KMS-11 (cell line): ENCODE measurements at regions not wholly inside any gene's neighbourhood (a gene's known extent, or its start where the extent isn't known, plus 50 kb on each side); places are given as distances from the start of the nearest gene placed in this dataset.

Source experiments
- H2AFZ ChIP-seq: fragments of 200-600 bp; sonication (generic); 2 replicates; pipeline ENCODE4 v1.6.1; 2016; ENCODE audit warnings: antibody characterized with exemption, mixed run types, low read depth
- H3K27ac ChIP-seq: fragments of 200-600 bp; sonication (generic); 2 replicates; pipeline ENCODE4 v1.6.1; 2016; ENCODE audit warnings: mild to moderate bottlenecking, mixed run types
- H3K27me3 ChIP-seq: fragments of 200-600 bp; sonication (generic); 2 replicates; pipeline ENCODE4 v1.6.1; 2017; ENCODE audit warnings: mild to moderate bottlenecking, low read depth, mixed run types, moderate library complexity; ENCODE audit not compliant: insufficient read depth
- H3K36me3 ChIP-seq: fragments of 200-600 bp; sonication (generic); 2 replicates; pipeline ENCODE4 v1.6.1; 2017; ENCODE audit warnings: mild to moderate bottlenecking, mixed run types; ENCODE audit not compliant: insufficient read depth
- H3K4me1 ChIP-seq: fragments of 200-600 bp; sonication (generic); 2 replicates; pipeline ENCODE4 v1.6.1; 2016; ENCODE audit warnings: mild to moderate bottlenecking, low read depth, mixed run types; ENCODE audit not compliant: poor library complexity, severe bottlenecking
- H3K4me2 ChIP-seq: fragments of 200-600 bp; sonication (generic); 2 replicates; pipeline ENCODE4 v1.7.0; 2016; ENCODE audit warnings: mild to moderate bottlenecking, mixed run types
- H3K4me3 ChIP-seq: fragments of 200-600 bp; sonication (generic); IDR thresholded peaks from 2 replicates; pipeline ENCODE4 v1.6.1; 2017; ENCODE audit warnings: low read depth, low read length, mixed read lengths; ENCODE audit not compliant: insufficient read depth
- H3K79me2 ChIP-seq: fragments of 200-600 bp; sonication (generic); 2 replicates; pipeline ENCODE4 v1.6.1; 2016; ENCODE audit warnings: low read depth, mixed run types; ENCODE audit not compliant: insufficient read depth
- H3K9ac ChIP-seq: fragments of 200-600 bp; sonication (generic); 2 replicates; pipeline ENCODE4 v1.6.1; 2016; ENCODE audit warnings: mild to moderate bottlenecking, mixed run types
- H4K20me1 ChIP-seq: fragments of 200-600 bp; sonication (generic); 2 replicates; pipeline ENCODE4 v1.6.1; 2016; ENCODE audit warnings: mild to moderate bottlenecking, mixed run types; ENCODE audit not compliant: insufficient read depth
- CTCF ChIP-seq: fragments of 200-600 bp; sonication (generic); conservative IDR thresholded peaks from 2 replicates; pipeline ENCODE4 v1.6.1; 2017; ENCODE audit warnings: low read depth, mild to moderate bottlenecking, antibody characterized with exemption, low read length, moderate library complexity, mixed read lengths

GRCh38 chr6:22925304-22925835, 356.0 kb downstream of the HDGFL1 start:
- no peak for TF ChIP-seq CTCF
- Histone ChIP-seq H2AFZ (no peak overlapping the region), H3K4me2 (no peak overlapping the region), H3K27me3 (no peaks in the 10 kb centered on the region), H3K4me1 (no peaks in the 10 kb centered on the region), H4K20me1 (no peaks in the 10 kb centered on the region), H3K27ac (no peak overlapping the region), H3K36me3 (no peaks in the 10 kb centered on the region), H3K4me3 (no peak overlapping the region), H3K9ac (no peak overlapping the region), H3K79me2 (no peaks in the 10 kb centered on the region)

- Histone ChIP-seq H3K27ac (no peak overlapping the region), H3K9ac (no peak overlapping the region), H3K79me2 (no peaks in the 10 kb centered on the region), H3K4me3 (no peak overlapping the region), H4K20me1 (no peaks in the 10 kb centered on the region), H2AFZ (no peak overlapping the region), H3K36me3 (no peaks in the 10 kb centered on the region), H3K27me3 (no peaks in the 10 kb centered on the region), H3K4me1 (no peaks in the 10 kb centered on the region), H3K4me2 (no peak overlapping the region)
- TF ChIP-seq CTCF = no peak
Observed at GRCh38 chr6:22925920-22926789, 356.8 kb downstream of the HDGFL1 start.

- Histone ChIP-seq H3K4me2 (no peak overlapping the region), H2AFZ (no peak overlapping the region), H3K4me3 (no peak overlapping the region), H4K20me1 (no peaks in the 10 kb centered on the region), H3K4me1 (no peaks in the 10 kb centered on the region), H3K36me3 (no peaks in the 10 kb centered on the region), H3K9ac (no peak overlapping the region), H3K27ac (no peak overlapping the region), H3K27me3 (no peaks in the 10 kb centered on the region), H3K79me2 (no peaks in the 10 kb centered on the region)
- no peak for TF ChIP-seq CTCF
Observed at GRCh38 chr6:22926790-22927354, 357.5 kb downstream of the HDGFL1 start.

- H3K4me3 ChIP-seq = no peak overlapping the region
- no peaks in the 10 kb centered on the region for H3K27me3 ChIP-seq
- no peaks in the 10 kb centered on the region for H3K79me2 ChIP-seq
- no peaks in the 10 kb centered on the region for H3K36me3 ChIP-seq
- H2AFZ ChIP-seq = no peak overlapping the region
- H3K4me1 ChIP-seq = no peaks in the 10 kb centered on the region
- no peak overlapping the region for H3K27ac ChIP-seq
- H4K20me1 ChIP-seq = no peaks in the 10 kb centered on the region
- no peak overlapping the region for H3K4me2 ChIP-seq
- H3K9ac ChIP-seq = no peak overlapping the region
- TF ChIP-seq CTCF = no peak
Observed at GRCh38 chr6:22928775-22929174, 359.4 kb downstream of the HDGFL1 start.
